ENCODE measurements at regions not wholly inside any gene's neighbourhood (a gene's known extent, or its start where the extent isn't known, plus 50 kb on each side); places are given as distances from the start of the nearest gene placed in this dataset.

DNA sequence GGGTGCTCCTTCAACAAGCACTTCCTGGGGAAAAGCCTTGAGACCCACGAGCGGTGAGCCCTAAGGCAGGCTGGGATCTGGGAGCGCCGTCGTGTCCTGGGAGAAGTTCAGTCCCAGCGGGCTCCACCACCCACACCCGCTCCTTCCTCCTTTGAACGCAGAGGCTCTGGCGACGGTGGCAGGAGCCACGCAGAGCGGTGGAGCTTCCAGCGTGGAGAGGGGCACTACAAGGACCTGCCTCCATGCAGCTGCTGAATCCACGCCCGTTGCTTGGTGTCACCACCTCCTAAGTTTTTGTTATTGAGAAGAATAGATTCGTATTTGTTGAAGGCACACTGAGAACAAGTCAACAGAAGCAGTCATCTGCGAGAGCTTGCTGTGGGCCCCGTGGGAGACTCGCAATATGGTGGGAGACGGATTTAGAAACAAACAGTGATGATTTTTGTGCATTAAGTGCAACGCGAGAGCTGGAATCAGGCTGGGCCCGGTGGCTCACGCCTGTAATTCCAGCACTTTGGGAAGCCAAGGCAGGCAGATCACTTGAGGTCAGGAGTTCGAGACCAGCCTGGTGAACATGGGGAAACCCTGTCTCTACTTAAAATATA is 60.1 kb upstream of the SDK1 start:
- TF ChIP-seq, protein P1, sequence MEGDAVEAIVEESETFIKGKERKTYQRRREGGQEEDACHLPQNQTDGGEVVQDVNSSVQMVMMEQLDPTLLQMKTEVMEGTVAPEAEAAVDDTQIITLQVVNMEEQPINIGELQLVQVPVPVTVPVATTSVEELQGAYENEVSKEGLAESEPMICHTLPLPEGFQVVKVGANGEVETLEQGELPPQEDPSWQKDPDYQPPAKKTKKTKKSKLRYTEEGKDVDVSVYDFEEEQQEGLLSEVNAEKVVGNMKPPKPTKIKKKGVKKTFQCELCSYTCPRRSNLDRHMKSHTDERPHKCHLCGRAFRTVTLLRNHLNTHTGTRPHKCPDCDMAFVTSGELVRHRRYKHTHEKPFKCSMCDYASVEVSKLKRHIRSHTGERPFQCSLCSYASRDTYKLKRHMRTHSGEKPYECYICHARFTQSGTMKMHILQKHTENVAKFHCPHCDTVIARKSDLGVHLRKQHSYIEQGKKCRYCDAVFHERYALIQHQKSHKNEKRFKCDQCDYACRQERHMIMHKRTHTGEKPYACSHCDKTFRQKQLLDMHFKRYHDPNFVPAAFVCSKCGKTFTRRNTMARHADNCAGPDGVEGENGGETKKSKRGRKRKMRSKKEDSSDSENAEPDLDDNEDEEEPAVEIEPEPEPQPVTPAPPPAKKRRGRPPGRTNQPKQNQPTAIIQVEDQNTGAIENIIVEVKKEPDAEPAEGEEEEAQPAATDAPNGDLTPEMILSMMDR (IDR thresholded peaks at IDR 0.05) = no peak
- TF ChIP-seq POLR2AphosphoS5 (IDR thresholded peaks at IDR 0.05; ENCODE audit: low read depth, low read length) (no peak), NFIC (IDR thresholded peaks at IDR 0.05; ENCODE audit: borderline replicate concordance) (no peak), EP300 (IDR thresholded peaks at IDR 0.05; ENCODE audit: borderline replicate concordance in 1 of 2, low read depth in 1 of 2, low read length in 1 of 2) (no peak), YY1 (IDR thresholded peaks at IDR 0.05; ENCODE audit: low read depth) (no peak), RAD21 (IDR thresholded peaks at IDR 0.05; ENCODE audit: low read length) (no peak), MXI1 (IDR thresholded peaks at IDR 0.05; ENCODE audit: low read depth, low read length) (no peak)
- TF ChIP-seq, protein P2, sequence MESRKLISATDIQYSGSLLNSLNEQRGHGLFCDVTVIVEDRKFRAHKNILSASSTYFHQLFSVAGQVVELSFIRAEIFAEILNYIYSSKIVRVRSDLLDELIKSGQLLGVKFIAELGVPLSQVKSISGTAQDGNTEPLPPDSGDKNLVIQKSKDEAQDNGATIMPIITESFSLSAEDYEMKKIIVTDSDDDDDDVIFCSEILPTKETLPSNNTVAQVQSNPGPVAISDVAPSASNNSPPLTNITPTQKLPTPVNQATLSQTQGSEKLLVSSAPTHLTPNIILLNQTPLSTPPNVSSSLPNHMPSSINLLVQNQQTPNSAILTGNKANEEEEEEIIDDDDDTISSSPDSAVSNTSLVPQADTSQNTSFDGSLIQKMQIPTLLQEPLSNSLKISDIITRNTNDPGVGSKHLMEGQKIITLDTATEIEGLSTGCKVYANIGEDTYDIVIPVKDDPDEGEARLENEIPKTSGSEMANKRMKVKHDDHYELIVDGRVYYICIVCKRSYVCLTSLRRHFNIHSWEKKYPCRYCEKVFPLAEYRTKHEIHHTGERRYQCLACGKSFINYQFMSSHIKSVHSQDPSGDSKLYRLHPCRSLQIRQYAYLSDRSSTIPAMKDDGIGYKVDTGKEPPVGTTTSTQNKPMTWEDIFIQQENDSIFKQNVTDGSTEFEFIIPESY (IDR thresholded peaks at IDR 0.05; ENCODE audit: borderline replicate concordance, low read depth) = no peak
- TF ChIP-seq, protein P3, sequence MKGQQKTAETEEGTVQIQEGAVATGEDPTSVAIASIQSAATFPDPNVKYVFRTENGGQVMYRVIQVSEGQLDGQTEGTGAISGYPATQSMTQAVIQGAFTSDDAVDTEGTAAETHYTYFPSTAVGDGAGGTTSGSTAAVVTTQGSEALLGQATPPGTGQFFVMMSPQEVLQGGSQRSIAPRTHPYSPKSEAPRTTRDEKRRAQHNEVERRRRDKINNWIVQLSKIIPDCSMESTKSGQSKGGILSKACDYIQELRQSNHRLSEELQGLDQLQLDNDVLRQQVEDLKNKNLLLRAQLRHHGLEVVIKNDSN (IDR thresholded peaks at IDR 0.05; ENCODE audit: borderline replicate concordance, low read depth) = no peak
- TF ChIP-seq, protein P4, sequence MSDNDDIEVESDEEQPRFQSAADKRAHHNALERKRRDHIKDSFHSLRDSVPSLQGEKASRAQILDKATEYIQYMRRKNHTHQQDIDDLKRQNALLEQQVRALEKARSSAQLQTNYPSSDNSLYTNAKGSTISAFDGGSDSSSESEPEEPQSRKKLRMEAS (IDR thresholded peaks at IDR 0.05; ENCODE audit: low read depth) = no peak
